Left ventricle myocardium inferior (tissue), 1 donor: ENCODE measurements at regions not wholly inside any gene's neighbourhood (a gene's known extent, or its start where the extent isn't known, plus 50 kb on each side); places are given as distances from the start of the nearest gene placed in this dataset.

ENCODE experiments used
- DNase-seq: peaks from one replicate; pipeline ENCODE4 v3.0.0-alpha.2; 2020
- H3K27ac ChIP-seq: fragments of 200-600 bp; replicated peaks from 2 replicates; pipeline ENCODE4 v1.8.0; 2021
- H3K27me3 ChIP-seq: fragments of 200-600 bp; 2 replicates; pipeline ENCODE4 v1.8.0; 2021; ENCODE audit warnings: low read depth
- H3K36me3 ChIP-seq: fragments of 200-600 bp; 2 replicates; pipeline ENCODE4 v1.8.0; 2021
- H3K4me1 ChIP-seq: fragments of 200-600 bp; 2 replicates; pipeline ENCODE4 v1.8.0; 2021
- H3K4me3 ChIP-seq: fragments of 200-600 bp; 2 replicates; pipeline ENCODE4 v1.8.0; 2021; ENCODE audit warnings: mild to moderate bottlenecking, moderate library complexity
- H3K9me3 ChIP-seq: fragments of 200-600 bp; replicated peaks from 2 replicates; pipeline ENCODE4 v1.8.0; 2021
- intact Hi-C: fragments of 100-400 bp; cut with micrococcal nuclease; formaldehyde crosslinking; loops from one replicate; pipeline ENCODE4 v1.11.0; 2022
- TF ChIP-seq, protein P1 (sequence below): fragments of 200-600 bp; IDR thresholded peaks from 2 replicates; pipeline ENCODE4 v1.8.0; 2021; ENCODE audit warnings: antibody characterized with exemption, mild to moderate bottlenecking, borderline replicate concordance
- donor health status: DM: no; HTN: yes; CAD: no; lungs with severe emphysema.

DNA sequence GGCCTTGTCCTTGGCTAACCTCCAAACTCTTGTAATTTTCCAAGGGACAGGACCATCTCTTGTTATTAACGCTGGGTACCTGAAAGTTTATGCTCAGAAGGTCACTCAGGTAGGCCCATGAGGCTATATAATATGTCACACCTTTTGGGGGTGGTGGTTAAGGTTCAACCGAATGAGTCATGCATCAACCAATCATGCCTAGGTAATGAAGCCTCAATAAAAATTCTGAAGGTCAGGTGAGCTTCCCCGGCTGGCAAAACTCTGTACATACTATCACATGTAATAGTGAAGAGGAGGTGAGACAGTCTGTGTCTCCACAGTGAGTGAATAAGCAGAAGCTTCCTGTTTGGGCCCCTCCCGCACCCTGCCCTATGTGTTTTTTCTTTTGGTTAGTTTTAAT lies 424.9 kb downstream of the PCDH17 start:
- no peak for DNase-seq
- intact Hi-C loops = no loop called here
- H3K36me3 ChIP-seq = no peaks in the 10 kb centered on the region
- H3K9me3 ChIP-seq = no peaks in the 10 kb centered on the region
- H3K4me3 ChIP-seq = no peak overlapping the region
- no peaks in the 10 kb centered on the region for H3K27me3 ChIP-seq
- H3K4me1 ChIP-seq = no peaks in the 10 kb centered on the region
- TF ChIP-seq, protein P1, sequence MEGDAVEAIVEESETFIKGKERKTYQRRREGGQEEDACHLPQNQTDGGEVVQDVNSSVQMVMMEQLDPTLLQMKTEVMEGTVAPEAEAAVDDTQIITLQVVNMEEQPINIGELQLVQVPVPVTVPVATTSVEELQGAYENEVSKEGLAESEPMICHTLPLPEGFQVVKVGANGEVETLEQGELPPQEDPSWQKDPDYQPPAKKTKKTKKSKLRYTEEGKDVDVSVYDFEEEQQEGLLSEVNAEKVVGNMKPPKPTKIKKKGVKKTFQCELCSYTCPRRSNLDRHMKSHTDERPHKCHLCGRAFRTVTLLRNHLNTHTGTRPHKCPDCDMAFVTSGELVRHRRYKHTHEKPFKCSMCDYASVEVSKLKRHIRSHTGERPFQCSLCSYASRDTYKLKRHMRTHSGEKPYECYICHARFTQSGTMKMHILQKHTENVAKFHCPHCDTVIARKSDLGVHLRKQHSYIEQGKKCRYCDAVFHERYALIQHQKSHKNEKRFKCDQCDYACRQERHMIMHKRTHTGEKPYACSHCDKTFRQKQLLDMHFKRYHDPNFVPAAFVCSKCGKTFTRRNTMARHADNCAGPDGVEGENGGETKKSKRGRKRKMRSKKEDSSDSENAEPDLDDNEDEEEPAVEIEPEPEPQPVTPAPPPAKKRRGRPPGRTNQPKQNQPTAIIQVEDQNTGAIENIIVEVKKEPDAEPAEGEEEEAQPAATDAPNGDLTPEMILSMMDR = no peak
- H3K27ac ChIP-seq = no peak overlapping the region

DNA sequence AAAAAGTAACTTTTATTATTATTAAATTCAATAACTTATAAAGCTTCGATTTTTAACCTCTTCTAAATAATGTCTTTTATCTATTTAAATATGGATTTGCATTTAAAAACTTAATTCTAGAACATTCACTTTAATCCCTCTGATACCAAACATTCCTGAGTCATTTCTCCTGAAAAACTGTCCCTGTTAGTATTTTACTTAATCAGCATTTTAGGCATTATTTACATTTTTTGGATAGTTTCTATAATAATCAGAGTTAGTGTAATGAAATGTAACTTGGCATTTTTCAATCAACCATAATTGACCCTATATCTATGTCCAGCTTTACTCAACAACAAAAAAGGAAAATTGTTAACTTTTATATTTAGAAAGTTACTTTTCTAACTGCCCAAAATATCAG lies 428.1 kb downstream of the PCDH17 start:
- H3K36me3 ChIP-seq = no peaks in the 10 kb centered on the region
- peaks cover 3% of the 10 kb centered on the region for H3K9me3 ChIP-seq
- intact Hi-C loops = no loop called here
- no peak for DNase-seq
- H3K27me3 ChIP-seq = no peaks in the 10 kb centered on the region
- H3K4me3 ChIP-seq = no peak overlapping the region
- no peaks in the 10 kb centered on the region for H3K4me1 ChIP-seq
- no peak overlapping the region for H3K27ac ChIP-seq
- TF ChIP-seq, protein P1 = no peak

DNA sequence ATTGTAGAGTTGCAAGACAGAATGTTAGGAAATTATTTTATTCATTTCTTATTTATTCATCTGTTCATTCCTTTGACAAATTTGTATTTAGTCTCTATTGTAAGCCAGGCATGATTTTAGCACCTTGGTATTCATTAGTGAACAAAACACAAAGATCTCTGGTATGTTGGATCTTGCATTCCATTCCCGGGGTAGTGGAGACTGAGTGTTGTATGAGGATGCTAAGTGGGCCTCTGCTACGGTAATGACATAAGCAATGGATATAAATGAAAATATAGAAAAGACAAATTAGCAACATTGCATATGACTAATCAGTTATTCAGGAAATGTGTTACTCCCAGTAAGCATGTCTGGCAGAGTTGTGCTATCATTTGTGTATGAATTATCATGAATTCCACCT lies 449.3 kb downstream of the PCDH17 start:
- no peaks in the 10 kb centered on the region for H3K36me3 ChIP-seq
- DNase-seq = no peak
- intact Hi-C loops = no loop called here
- no peaks in the 10 kb centered on the region for H3K27me3 ChIP-seq
- no peak overlapping the region for H3K27ac ChIP-seq
- H3K4me3 ChIP-seq = no peak overlapping the region
- no peaks in the 10 kb centered on the region for H3K4me1 ChIP-seq
- H3K9me3 ChIP-seq = no peaks in the 10 kb centered on the region
- TF ChIP-seq, protein P1 = no peak

DNA sequence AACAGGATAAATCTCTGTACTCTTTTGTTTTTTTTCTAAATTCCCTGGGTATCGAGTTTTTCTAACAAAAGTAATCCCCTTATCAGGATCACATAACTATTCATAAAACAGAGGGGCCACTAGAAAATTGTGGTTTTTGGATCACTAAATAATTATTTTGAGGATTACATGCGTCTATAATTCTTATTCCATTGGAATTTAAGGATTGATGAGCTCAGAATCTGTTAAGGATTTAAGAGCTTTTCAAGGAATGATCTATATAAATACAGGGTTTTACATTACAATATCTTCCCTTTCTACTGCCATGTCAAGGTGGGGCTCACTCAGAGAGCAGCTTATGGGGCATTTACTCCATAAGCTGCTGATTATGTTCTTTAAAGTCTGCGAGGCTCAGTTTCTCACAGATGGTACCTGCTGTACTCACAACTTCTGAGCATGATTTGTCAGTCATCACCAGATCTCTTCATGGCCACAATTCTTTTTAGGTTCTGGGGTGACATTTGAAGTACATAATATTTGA lies 449.8 kb downstream of the PCDH17 start:
- H3K4me1 ChIP-seq = no peaks in the 10 kb centered on the region
- H3K27me3 ChIP-seq = no peaks in the 10 kb centered on the region
- H3K36me3 ChIP-seq = no peaks in the 10 kb centered on the region
- intact Hi-C loops = no loop called here
- H3K4me3 ChIP-seq = no peak overlapping the region
- TF ChIP-seq, protein P1 = no peak
- no peaks in the 10 kb centered on the region for H3K9me3 ChIP-seq
- H3K27ac ChIP-seq = no peak overlapping the region
- DNase-seq = no peak

DNA sequence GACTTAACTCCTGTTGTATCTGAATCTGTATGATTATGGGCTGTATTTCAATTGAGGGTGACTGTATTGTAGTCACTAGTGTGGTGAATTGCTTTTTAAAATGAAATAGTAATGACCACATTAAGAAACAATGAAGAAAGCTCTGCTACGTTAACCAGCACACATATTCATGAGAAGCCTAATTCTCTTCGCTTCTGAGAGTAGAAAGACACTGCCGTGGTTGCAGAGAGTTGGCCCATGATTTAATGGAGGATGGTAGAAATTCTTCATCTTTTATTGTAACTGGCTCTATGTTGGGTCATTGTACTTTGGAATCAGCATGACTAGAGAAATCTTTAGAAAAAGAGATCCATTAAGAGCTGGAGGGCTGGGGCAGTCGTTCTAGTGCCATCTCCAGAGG lies 451.5 kb downstream of the PCDH17 start:
- Histone ChIP-seq H3K4me1 (no peaks in the 10 kb centered on the region), H3K27me3 (no peaks in the 10 kb centered on the region), H3K27ac (no peak overlapping the region), H3K4me3 (no peak overlapping the region), H3K9me3 (no peaks in the 10 kb centered on the region), H3K36me3 (no peaks in the 10 kb centered on the region)
- TF ChIP-seq, protein P1 = no peak
- intact Hi-C loops = no loop called here
- DNase-seq = no peak

DNA sequence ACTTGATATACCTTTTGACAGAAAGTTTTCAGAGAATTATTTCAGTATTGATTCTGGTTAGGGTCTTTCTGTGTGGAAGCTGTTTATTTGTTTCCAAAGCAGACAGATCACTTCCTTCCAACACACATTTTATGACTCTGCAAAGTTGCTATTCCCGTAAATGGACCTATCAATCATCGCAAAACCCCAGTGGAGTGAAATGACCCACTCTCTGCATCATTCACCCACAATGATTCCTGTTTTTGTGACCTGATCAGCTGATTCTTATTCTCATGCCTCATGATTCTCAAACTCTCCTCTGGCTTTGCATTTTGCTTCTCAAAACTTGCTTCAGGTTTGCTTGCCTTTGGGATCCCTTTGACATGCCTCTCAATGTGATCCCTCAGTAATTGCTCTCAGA lies 453.7 kb downstream of the PCDH17 start:
- H3K4me1 ChIP-seq = no peaks in the 10 kb centered on the region
- H3K4me3 ChIP-seq = no peak overlapping the region
- no peak overlapping the region for H3K27ac ChIP-seq
- H3K36me3 ChIP-seq = no peaks in the 10 kb centered on the region
- H3K27me3 ChIP-seq = no peaks in the 10 kb centered on the region
- intact Hi-C loops = no loop called here
- H3K9me3 ChIP-seq = no peaks in the 10 kb centered on the region
- no peak for DNase-seq
- TF ChIP-seq, protein P1 = no peak
